PC-9 (cell line): ENCODE measurements at regions not wholly inside any gene's neighbourhood (a gene's known extent, or its start where the extent isn't known, plus 50 kb on each side); places are given as distances from the start of the nearest gene placed in this dataset.

ENCODE experiments used
- BruUV-seq: library from RNA; stranded (reverse); fragments of 400-500 nt; replicated peaks from 2 replicates; lab custom pipeline; 2021; lab: Mats Ljungman, UMichigan
- CTCF ChIA-PET: fragments of 300-600 bp; sonication (Branson Sonifier 250); formaldehyde crosslinking; loops from one replicate; lab custom pipeline; 2022; ENCODE audit warnings: antibody characterized with exemption; lab: Charles Lee
- POLR2A ChIA-PET: fragments of 300-600 bp; sonication (Branson Sonifier 250); formaldehyde crosslinking; loops from one replicate; lab custom pipeline; 2022; ENCODE audit warnings: antibody characterized with exemption; ENCODE audit not compliant: unreplicated experiment; lab: Charles Lee
- DNase-seq, 2 experiments: peaks; one replicate each; pipeline versions ENCODE4 v3.0.0 to v3.0.0-alpha.2; 2015 to 2022; ENCODE audit warnings: mixed read lengths in 1 of 2
- H2AFZ ChIP-seq: fragments of 200-600 bp; sonication (generic); 2 replicates; pipeline ENCODE4 v1.8.1; 2017; ENCODE audit warnings: antibody characterized with exemption
- H3F3A ChIP-seq: fragments of 200-600 bp; sonication (generic); 2 replicates; pipeline ENCODE4 v1.8.1; 2017; ENCODE audit warnings: antibody characterized with exemption, mild to moderate bottlenecking, low read depth; ENCODE audit not compliant: insufficient read depth
- H3K27ac ChIP-seq: fragments of 200-600 bp; sonication (generic); 2 replicates; pipeline ENCODE4 v1.6.1; 2016; ENCODE audit warnings: mixed run types
- H3K27me3 ChIP-seq: fragments of 200-600 bp; sonication (generic); 2 replicates; pipeline ENCODE4 v1.6.1; 2016; ENCODE audit warnings: low read depth, mixed run types; ENCODE audit not compliant: insufficient read depth
- H3K36me3 ChIP-seq: fragments of 200-600 bp; sonication (generic); 2 replicates; pipeline ENCODE4 v1.6.1; 2016; ENCODE audit warnings: low read depth, mixed run types
- H3K4me1 ChIP-seq: fragments of 200-600 bp; sonication (generic); replicated peaks from 2 replicates; pipeline ENCODE4 v1.6.1; 2016; ENCODE audit warnings: mixed run types; ENCODE audit not compliant: insufficient read depth
- H3K4me2 ChIP-seq: fragments of 200-600 bp; sonication (generic); 2 replicates; pipeline ENCODE4 v1.6.1; 2017; ENCODE audit warnings: mixed run types
- H3K4me3 ChIP-seq: fragments of 200-600 bp; sonication (generic); 2 replicates; pipeline ENCODE4 v1.6.1; 2016; ENCODE audit warnings: mixed run types
- H3K79me2 ChIP-seq: fragments of 200-600 bp; sonication (generic); 2 replicates; pipeline ENCODE4 v1.6.1; 2017; ENCODE audit warnings: low read depth, mixed run types
- H3K9me2 ChIP-seq: fragments of 200-600 bp; sonication (generic); 2 replicates; pipeline ENCODE4 v1.8.1; 2017; ENCODE audit warnings: mild to moderate bottlenecking; ENCODE audit not compliant: insufficient read depth
- H3K9me3 ChIP-seq: fragments of 200-600 bp; sonication (generic); 2 replicates; pipeline ENCODE4 v1.8.1; 2016; ENCODE audit warnings: low read depth; ENCODE audit not compliant: insufficient read depth
- H4K20me1 ChIP-seq: fragments of 200-600 bp; sonication (generic); 2 replicates; pipeline ENCODE4 v1.8.1; 2017; ENCODE audit not compliant: insufficient read depth
- EZH2 ChIP-seq: fragments of 200-600 bp; sonication (generic); IDR thresholded peaks from 2 replicates; pipeline ENCODE4 v1.8.0; 2017; ENCODE audit warnings: antibody characterized with exemption, low read depth
- intact Hi-C: fragments of 100-400 bp; cut with micrococcal nuclease; formaldehyde crosslinking; loops from one replicate; pipeline ENCODE4 v1.10.0; 2022; ENCODE audit not compliant: unreplicated experiment
- TF ChIP-seq, protein P1 (sequence below): fragments of 200-600 bp; sonication (generic); conservative IDR thresholded peaks from 2 replicates; pipeline ENCODE4 v1.6.1; 2017; ENCODE audit warnings: mixed run types, antibody characterized with exemption, mild to moderate bottlenecking, moderate library complexity

DNA sequence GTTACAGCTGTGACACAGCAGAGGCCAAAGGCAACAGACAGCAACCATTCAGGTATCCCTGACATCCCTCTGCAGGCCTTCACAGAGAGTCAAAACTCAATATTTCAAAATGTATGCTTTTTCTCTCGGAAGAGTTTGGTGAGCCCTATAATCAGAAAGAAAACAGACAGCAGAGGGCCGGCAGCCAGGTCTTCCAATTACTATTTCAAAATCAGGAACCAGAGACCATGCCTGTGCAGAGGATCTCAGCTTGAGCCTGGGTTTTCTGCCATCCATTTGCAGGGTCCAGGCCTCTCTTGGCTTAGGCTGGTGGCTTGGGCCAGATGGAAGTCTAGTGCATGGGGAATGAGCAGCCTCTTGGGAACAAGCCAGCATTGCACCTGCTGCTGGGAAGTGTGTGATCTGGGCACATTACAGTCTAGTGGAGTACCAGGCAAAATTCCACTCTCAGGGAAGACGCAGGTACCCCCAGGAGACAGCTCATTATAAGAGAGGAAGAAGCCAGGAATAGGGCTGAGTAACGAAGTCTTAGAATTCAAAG, 231.3 kb downstream of the ENC1 start:
- Histone ChIP-seq H3K4me3 (peak overlapping the region; percentile 33; the same call in 1 of the 2 replicates), H3K9me3 (peaks cover 6% of the 10 kb centered on the region; the same call in 1 of the 2 replicates), H3K27ac (peak overlapping the region; percentile 63; the same call in 1 of the 2 replicates), H3K36me3 (no peaks in the 10 kb centered on the region), H3F3A (peaks cover 20% of the 10 kb centered on the region; the same call in 1 of the 2 replicates), H3K79me2 (no peaks in the 10 kb centered on the region), H3K27me3 (no peaks in the 10 kb centered on the region), H3K4me2 (peak overlapping the region; percentile 76; the same call in 1 of the 2 replicates), H3K9me2 (no peaks in the 10 kb centered on the region), H2AFZ (no peak overlapping the region), H3K4me1 (peaks cover 27% of the 10 kb centered on the region), H4K20me1 (no peaks in the 10 kb centered on the region)
- POLR2A ChIA-PET, result no interaction called here
- no peak for TF ChIP-seq EZH2
- intact Hi-C loops, result no loop called here
- CTCF ChIA-PET, result no interaction called here
- no peak for DNase-seq
- no TSS peak for BruUV-seq

DNA sequence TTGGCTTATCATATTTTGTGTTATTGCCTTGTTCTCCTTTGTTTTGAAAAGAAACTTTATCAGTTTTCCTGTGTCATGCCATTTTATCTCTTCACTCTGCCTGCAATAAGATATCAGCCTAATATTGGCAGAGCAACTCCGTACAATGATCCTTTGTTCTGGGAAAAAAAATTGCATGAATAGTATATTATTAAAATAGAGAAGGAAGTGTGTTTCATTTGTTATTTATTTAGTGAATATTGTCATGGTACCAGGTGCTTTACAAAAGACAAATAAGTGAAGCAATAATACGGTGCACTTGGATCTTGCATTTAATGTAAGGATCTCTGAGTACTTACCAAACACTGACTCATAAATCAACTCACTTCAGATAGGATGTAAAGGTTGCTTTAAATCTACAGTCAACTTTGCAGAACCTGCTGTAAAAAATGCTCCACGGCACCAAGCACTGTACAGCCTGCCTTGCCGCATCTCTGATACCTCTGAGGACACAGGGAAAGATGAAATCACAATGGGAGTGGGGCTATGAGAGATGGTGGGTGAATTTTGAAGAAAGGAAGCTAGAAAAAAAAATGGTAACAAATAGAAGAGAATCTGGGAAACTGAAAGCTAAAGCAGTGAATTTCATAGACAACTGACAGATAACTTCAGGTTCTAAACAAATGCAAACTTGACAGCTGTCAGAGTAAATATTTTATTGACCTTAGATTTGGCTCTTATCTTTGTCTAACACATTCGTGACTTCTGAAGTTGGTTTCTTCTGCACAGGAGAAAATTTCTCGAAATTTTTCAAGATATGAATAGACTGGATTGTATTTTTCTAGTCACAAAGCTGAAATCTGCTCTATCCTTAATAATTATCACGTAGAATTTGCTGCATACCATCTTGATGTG, 232.1 kb downstream of the ENC1 start:
- no TSS peak for BruUV-seq
- Histone ChIP-seq H2AFZ (no peak overlapping the region), H3K4me3 (peak overlapping the region; percentile 33; the same call in 1 of the 2 replicates), H3K79me2 (no peaks in the 10 kb centered on the region), H4K20me1 (no peaks in the 10 kb centered on the region), H3K9me3 (peaks cover 6% of the 10 kb centered on the region; the same call in 1 of the 2 replicates), H3K9me2 (no peaks in the 10 kb centered on the region), H3K4me1 (peaks cover 27% of the 10 kb centered on the region), H3K4me2 (peak overlapping the region; percentile 76), H3K27me3 (no peaks in the 10 kb centered on the region), H3K27ac (peak overlapping the region; percentile 63), H3F3A (peaks cover 20% of the 10 kb centered on the region; the same call in 1 of the 2 replicates), H3K36me3 (no peaks in the 10 kb centered on the region)
- CTCF ChIA-PET, result no interaction called here
- POLR2A ChIA-PET, result no interaction called here
- intact Hi-C loops, result no loop called here
- TF ChIP-seq, protein P1, sequence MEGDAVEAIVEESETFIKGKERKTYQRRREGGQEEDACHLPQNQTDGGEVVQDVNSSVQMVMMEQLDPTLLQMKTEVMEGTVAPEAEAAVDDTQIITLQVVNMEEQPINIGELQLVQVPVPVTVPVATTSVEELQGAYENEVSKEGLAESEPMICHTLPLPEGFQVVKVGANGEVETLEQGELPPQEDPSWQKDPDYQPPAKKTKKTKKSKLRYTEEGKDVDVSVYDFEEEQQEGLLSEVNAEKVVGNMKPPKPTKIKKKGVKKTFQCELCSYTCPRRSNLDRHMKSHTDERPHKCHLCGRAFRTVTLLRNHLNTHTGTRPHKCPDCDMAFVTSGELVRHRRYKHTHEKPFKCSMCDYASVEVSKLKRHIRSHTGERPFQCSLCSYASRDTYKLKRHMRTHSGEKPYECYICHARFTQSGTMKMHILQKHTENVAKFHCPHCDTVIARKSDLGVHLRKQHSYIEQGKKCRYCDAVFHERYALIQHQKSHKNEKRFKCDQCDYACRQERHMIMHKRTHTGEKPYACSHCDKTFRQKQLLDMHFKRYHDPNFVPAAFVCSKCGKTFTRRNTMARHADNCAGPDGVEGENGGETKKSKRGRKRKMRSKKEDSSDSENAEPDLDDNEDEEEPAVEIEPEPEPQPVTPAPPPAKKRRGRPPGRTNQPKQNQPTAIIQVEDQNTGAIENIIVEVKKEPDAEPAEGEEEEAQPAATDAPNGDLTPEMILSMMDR, result no peak
- TF ChIP-seq EZH2, result no peak
- peak in 1 of 2 experiments; percentile 97 for DNase-seq

DNA sequence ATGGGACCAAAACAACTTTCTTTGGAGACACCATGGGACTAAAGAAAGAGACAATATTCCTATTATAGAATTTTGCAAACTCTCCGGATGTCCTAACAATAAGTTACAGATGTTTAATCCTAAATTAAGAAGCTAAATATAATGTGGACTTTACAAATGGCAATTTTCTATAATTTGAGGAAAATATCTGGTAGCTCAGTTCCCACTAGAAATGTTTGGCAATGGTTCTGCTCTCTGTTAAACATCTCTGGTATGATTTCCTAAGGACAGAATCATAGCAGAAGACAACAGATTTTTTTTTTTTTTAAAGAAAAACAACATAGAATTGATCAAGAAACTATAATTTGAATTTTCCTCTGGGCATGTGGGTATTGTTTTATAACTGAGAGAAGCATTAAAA, 232.8 kb downstream of the ENC1 start:
- Histone ChIP-seq H3K4me3 (no peak overlapping the region; the same call in 1 of the 2 replicates), H3K4me2 (peak overlapping the region; percentile 76), H3K4me1 (peaks cover 27% of the 10 kb centered on the region), H3K9me2 (no peaks in the 10 kb centered on the region), H3K79me2 (no peaks in the 10 kb centered on the region), H3K9me3 (peaks cover 6% of the 10 kb centered on the region; the same call in 1 of the 2 replicates), H3K36me3 (no peaks in the 10 kb centered on the region), H2AFZ (no peak overlapping the region), H3K27me3 (no peaks in the 10 kb centered on the region), H3F3A (peaks cover 20% of the 10 kb centered on the region; the same call in 1 of the 2 replicates), H4K20me1 (no peaks in the 10 kb centered on the region), H3K27ac (peak overlapping the region; percentile 63)
- CTCF ChIA-PET, result no interaction called here
- BruUV-seq, result no TSS peak
- POLR2A ChIA-PET, result no interaction called here
- intact Hi-C loops, result no loop called here
- TF ChIP-seq, protein P1, result no peak
- TF ChIP-seq EZH2, result no peak
- DNase-seq, result no peak
